GM18498 (cell line): ENCODE measurements at regions not wholly inside any gene's neighbourhood (a gene's known extent, or its start where the extent isn't known, plus 50 kb on each side); places are given as distances from the start of the nearest gene placed in this dataset.

ENCODE experiments used
- ATAC-seq: cut with Tn5 transposase; IDR thresholded peaks from one replicate; pipeline ENCODE4 v1.9.1; 2021; ENCODE audit warnings: mild to moderate bottlenecking, moderate library complexity; ENCODE audit not compliant: unreplicated experiment

- ATAC-seq = peak; percentile 65
Measured at GRCh38 chr14:65222440-65222858, 120.1 kb upstream of the MAX start.

DNA sequence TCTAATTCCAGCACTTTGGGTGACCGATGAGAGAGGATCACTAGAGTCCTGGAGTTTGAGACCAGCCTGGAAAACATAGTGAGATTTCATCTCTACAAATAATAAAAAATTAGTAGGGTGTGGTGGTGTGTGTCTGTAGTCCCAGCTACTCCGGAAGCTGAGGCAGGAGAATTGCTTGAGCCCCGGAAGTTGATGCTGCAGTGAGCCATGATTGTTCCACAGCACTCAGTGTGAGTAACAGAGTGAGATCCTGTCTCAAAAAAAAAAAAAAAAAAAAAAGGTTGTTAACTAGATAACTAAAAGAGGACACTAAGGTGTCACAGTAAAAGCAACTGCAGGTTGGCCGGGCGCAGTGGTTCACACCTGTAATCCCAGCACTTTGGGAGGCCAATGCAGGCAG, 121.3 kb upstream of the MAX start:
- ATAC-seq = no peak

- ATAC-seq = no peak
Measured at GRCh38 chr14:65224799-65225198, 122.5 kb upstream of the MAX start.

GRCh38 chr14:65225299-65226159, 123.2 kb upstream of the MAX start:
- ATAC-seq = no peak

GRCh38 chr14:65226824-65227604, 124.7 kb upstream of the MAX start:
- no peak for ATAC-seq

- peak; percentile 88 for ATAC-seq
Measured at GRCh38 chr14:65228436-65228835, 126.1 kb upstream of the MAX start.

DNA sequence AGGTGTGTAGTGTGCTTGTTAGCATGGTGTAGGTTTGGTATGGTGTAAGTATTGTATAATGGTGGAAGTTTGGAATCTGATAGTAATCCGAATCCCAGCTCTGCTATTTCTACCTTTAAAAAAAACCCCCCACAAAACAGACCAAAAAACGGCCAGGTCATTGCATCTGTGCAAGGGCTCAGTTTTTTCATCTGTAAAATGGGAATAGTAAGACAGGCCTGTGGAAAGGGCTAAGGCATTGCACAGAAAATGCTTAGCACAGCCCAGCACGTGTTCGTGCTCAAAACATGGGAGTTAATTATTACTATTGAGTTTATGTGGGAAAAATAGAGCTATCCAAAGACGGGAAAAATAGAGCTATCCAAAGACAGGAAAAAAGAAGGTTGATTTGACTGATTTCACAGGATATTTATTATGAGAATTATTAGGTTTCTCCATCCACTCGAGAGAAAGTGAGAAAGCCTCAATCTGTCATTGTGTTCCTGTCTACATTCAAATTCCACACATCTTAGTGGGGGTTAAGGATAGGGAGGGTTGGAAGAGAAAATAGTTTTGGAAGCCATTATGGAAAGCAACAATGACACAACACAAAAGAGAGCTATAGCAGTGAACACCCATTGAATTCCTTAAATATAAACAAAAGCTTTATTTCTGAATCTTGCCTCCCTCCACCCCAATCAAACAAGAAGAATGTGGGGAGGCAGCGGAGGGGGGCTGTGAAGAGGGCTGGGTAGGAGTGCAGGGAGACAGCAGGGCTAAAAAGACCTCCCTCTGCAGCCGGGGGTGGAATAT, 126.8 kb upstream of the MAX start:
- no peak for ATAC-seq

DNA sequence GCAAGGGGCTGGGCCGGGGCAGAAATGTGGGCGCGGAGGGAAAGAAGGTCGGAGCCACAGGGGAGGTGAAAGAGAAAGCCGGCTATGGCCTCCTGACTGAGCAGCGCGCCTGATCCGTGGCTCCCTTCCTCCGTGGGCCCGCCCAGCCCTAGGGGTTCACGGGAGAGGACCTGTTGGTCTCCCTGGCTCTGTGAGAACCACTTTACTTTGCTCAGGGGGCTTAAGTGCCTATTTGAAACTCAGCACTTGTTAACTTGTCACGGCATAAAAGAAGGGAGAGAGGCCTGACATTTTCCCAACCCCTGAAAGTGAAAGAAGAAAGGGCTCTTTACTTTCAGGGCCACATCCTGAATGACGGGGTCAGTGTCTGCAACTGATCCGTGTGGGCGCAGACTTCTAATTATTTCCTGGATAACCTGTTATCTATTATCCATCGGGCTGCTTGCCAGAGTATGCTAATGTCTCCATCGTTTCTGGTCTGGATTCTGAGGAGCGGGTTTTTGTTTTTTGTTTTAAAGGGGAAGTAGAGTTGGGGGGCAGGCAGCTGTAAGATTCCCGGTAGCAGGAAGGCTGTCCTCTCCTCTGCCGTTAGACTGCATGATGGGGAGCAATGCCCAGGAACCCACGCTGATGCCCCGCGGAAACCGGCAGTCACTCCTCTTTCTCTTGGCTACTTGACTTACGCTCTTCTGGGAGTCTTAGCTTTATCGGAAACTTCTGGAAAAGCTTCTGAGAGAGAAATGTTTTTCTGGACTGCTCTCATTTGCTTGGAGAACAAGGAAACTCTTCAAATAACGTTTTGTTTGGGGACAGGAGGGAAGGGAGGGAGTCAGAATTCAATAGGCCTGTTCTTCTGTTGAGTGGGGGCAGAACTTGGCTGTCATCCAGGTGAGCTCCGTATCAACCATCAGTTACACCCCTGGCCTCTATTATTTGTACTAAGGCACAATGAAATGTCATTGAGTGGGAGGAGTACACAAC, 127.7 kb upstream of the MAX start:
- no peak for ATAC-seq

DNA sequence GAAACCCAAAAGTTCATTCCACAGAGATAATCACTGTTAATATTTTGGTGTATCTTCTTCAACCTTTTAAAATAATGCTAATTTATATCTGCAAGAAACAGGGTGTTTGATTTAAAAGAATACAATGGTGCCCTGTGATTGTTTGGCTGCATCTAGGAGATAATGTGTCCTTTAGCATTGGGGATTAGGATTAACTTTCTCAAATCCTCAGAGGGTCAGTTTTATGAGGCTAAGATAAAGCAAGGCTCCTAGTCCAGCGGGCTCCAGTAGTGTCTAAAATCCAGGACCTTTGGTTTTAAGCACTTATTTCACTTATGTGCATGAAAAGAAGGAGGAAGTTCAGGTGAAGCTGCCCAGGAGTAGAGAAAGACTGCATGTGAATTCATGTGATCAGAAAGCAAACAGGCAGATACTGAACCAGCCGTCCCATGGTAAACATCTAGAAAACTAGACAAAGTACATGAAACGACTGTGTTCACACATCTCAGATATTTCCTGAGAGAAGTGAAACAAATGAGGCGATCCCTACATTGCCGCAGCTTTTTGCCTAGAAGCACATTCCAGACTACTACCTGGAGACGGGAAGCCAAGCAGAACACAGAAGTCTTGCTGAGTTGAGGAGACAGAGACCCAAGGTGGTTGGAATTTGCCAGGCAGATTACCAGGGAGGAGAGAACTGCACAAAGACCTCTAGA, 129.1 kb upstream of the MAX start:
- ATAC-seq = no peak

DNA sequence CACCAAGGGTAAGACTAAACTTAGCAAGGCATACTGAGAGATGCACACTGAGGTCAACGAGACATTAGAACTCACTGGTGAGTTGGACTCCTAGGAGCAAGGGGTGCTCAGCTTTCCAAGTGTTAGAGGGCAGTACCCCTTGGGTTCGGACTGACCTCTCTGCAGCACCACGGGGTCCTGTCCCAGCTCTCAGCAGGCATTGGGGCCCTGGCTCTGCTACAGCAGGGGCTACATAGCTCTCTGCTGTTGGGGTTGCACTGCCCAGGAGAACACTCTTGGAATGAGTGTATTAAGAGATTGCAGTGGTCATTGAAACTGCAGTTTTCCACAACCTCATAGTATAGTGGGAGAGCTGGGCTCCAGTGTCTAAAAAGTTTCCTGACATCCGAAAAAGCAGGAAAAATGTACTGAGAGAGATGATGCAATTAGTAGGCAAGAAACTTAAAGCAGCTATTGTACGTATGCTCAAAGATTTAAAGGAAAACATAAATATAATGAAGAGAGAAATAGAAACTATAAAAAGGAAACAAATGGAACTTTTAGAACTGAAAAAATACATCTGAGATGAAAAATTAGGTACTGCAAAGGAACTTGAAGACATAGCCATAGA, 132.5 kb upstream of the MAX start:
- ATAC-seq = no peak

DNA sequence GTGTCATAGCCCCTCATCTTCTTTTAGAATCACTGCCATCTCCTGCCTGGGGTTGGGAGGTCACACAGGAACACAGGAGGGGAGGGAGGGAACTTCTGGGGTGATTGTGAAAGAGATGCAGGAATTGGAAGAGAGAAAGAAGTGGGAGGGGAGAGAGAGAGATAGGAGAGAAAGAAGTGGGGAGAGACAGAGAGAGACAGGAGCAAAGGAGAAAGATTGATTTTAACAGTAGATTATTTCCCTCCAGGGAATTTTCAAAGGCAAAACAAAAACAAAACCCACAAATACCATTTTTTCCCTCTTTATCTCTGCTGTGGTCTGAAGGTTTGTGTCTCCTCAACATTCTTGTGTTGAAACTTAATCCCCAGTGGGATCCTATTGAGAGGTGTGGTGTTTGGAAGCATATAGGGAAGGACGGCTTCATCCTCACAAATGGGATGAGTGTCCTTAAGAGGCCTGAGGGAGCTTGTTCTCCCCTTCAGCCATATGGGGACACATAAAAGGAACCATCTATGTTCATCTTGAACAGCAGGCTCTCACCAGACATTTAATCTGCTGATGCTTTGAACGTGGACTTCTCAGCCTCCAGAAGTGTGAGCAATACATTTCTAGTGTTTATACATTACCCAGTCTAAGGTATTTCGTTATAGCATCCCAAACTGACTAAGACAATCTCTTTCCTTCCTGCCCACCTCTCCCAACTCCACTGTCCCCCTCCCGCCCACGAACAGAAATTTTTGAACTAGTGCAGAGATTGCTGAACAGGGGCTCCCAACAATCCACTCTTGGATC, 134.9 kb upstream of the MAX start:
- no peak for ATAC-seq

DNA sequence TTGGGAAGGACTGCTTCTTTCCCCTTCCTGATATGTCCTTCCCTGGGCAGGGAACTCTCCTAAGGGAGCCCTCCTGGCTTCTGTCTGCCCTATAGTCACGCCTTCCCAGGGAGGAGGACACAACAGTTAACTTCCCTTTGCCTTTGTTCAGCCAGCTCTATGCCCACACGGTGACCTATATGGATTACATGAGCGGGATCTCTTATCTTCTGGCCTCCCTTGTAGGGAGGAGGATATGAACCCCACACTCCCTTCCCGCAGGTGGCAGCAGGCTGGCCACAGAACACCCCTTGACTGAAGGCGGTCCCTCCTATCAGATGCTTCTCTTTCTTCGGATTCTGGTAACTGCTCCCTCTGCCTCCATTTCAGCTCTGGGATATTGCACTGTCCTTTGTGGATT, 135.6 kb upstream of the MAX start:
- no peak for ATAC-seq

- ATAC-seq = no peak
Measured at GRCh38 chr14:65238456-65238855, 136.1 kb upstream of the MAX start.

DNA sequence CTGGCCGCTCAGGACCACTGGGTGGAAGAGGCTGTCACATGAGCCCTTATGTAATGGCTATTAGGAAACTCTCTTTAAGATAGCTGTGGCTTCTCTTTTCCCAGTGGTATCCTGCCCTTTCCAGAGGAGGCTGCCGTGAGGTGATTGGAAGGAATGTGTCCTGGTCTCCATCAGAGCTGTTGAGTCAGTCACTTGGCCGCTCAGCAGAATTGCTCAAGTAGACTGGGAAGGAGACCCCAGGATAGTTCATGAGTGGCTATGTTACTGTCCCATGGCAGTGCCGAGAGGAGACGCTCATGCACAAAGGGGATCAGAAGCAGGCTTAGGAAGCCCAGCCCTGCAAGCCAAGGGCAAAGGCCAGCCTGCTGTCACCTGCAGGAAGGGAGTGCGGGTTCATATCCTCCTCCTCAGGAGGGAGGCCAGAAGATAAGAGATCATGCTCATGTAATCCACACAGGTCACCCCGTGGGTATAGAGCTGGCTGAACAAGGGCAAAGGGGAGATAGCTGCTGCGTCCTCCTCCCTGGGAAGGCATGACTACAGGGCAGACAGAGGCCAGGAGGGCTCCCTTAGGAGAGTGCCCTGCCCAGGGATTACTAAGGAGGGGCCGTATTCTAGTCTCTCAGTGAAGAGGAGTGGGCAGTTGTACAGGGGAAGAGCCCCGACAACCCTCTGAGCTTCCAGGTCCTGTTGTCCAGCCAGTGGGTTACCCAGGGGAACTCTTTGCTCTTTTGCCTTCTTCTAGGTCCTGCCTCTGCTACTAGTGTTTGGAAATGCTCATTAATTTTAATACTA, 137.0 kb upstream of the MAX start:
- ATAC-seq = no peak

DNA sequence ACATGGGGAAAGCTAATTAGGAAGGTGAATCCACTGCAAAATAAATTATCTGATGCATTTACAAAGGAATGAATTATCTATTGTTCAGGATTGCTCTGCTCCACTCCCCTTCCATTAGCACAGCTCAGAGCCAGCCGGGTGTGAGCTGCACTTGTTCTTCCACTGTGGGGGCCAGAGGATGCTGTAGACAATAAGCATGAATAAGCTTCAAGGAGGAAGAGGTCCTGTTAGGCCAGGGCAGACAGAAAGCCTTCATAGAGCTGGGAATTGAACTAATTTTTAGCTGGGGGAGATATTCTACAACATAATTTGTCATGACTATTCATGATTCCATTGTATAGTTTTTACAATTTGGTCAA, 137.6 kb upstream of the MAX start:
- no peak for ATAC-seq

DNA sequence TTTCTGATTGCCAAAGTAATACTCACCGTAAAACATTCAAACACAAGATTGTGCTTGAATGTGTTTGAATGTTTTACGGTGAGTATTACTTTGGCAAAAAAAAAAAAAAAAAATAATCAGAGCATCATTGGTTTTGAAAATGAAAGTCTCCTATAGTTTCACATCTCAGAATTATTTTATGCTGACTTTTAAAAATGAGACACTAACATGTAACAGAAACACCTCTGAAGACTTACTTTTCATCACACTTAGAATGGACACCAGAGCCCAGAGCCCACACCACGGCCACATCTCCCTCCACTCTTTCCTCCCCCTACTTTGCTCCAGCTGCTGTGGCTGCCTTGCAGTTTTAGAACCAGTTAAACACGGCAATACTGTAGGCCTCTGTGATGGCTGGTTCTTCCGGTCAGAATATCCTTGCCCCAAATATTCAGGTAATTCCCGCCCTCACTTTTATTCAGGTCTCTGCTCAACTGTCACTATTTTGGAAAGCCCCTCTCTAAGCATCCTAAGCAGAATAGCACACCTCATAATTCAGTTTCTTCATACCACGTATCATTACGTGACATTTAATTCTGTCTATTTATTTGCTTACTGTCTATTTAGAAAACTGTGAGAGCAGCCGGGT, 138.9 kb upstream of the MAX start:
- ATAC-seq = no peak

- ATAC-seq = no peak
Measured at GRCh38 chr14:65242732-65243134, 140.4 kb upstream of the MAX start.
